CD4-positive, alpha-beta T cell treated with Interleukin-17A for 4 hours (primary cell): ENCODE measurements at regions not wholly inside any gene's neighbourhood (a gene's known extent, or its start where the extent isn't known, plus 50 kb on each side); places are given as distances from the start of the nearest gene placed in this dataset.
"Not testable (repeated sequence)": the region's sequence is repeated elsewhere in the genome, so short reads cannot be mapped to it uniquely, and the experiment has no call there.

Experiments
- DNase-seq: peaks from one replicate; pipeline ENCODE4 v3.0.0-alpha.2; 2020; ENCODE audit warnings: mixed read lengths

GRCh38 chr5:97234380-97234779 is 51.3 kb upstream of the RIOK2 start:
- not testable (repeated sequence) for DNase-seq

GRCh38 chr5:97242341-97242740 is 59.3 kb upstream of the RIOK2 start:
- DNase-seq, result no peak

GRCh38 chr5:97243353-97243752 is 60.3 kb upstream of the RIOK2 start:
- no peak for DNase-seq

- no peak for DNase-seq
These were observed 62.3 kb upstream of the RIOK2 start for GRCh38 chr5:97245386-97245785.

GRCh38 chr5:97250113-97250512 is 67.1 kb upstream of the RIOK2 start:
- DNase-seq, result no peak

GRCh38 chr5:97266076-97266475 is 83.0 kb upstream of the RIOK2 start:
- DNase-seq, result no peak

- no peak for DNase-seq
These were observed 83.5 kb upstream of the RIOK2 start for GRCh38 chr5:97266576-97266975.

- no peak for DNase-seq
These were observed 84.7 kb upstream of the RIOK2 start for GRCh38 chr5:97267767-97268166.

- DNase-seq, result no peak
These were observed 93.5 kb upstream of the RIOK2 start for GRCh38 chr5:97276474-97277120.

GRCh38 chr5:97281257-97281656 is 98.2 kb upstream of the RIOK2 start:
- no peak for DNase-seq

- no peak for DNase-seq
These were observed 114.1 kb upstream of the RIOK2 start for GRCh38 chr5:97297063-97297703.

- DNase-seq, result no peak
These were observed 114.7 kb upstream of the RIOK2 start for GRCh38 chr5:97297704-97298091.

GRCh38 chr5:97301181-97301580 is 118.1 kb upstream of the RIOK2 start:
- DNase-seq, result not testable (repeated sequence)

GRCh38 chr5:97338729-97339128 is 155.7 kb upstream of the RIOK2 start:
- DNase-seq, result no peak

- DNase-seq, result no peak
These were observed 172.7 kb upstream of the RIOK2 start for GRCh38 chr5:97355775-97356174.

GRCh38 chr5:97363577-97363976 is 180.5 kb upstream of the RIOK2 start:
- no peak for DNase-seq

- no peak for DNase-seq
These were observed 181.7 kb upstream of the RIOK2 start for GRCh38 chr5:97364731-97365130.

GRCh38 chr5:97365163-97365845 is 182.3 kb upstream of the RIOK2 start:
- no peak for DNase-seq

- DNase-seq, result no peak
These were observed 182.9 kb upstream of the RIOK2 start for GRCh38 chr5:97365918-97366317.

GRCh38 chr5:97375959-97376358 is 192.9 kb upstream of the RIOK2 start:
- DNase-seq, result no peak

- DNase-seq, result no peak
These were observed 194.5 kb upstream of the RIOK2 start for GRCh38 chr5:97377582-97377981.

GRCh38 chr5:97383996-97384395 is 200.9 kb upstream of the RIOK2 start:
- DNase-seq, result no peak

GRCh38 chr5:97388794-97389193 is 205.7 kb upstream of the RIOK2 start:
- DNase-seq, result no peak

- no peak for DNase-seq
These were observed 217.5 kb upstream of the RIOK2 start for GRCh38 chr5:97400537-97400936.
